PC-3 (cell line): ENCODE measurements at regions not wholly inside any gene's neighbourhood (a gene's known extent, or its start where the extent isn't known, plus 50 kb on each side); places are given as distances from the start of the nearest gene placed in this dataset.

Experiments used
- ATAC-seq: fragments of 200-7000 bp; cut with Tn5 transposase; 2 replicates; pipeline ENCODE4 v1.9.1; 2020; ENCODE audit warnings: mild to moderate bottlenecking, moderate library complexity
- BruUV-seq: library from RNA; stranded (reverse); fragments of 400-500 nt; replicated peaks from 2 replicates; lab custom pipeline; 2021; lab: Mats Ljungman, UMichigan
- CTCF ChIA-PET: fragments of 300-600 bp; sonication (Branson Sonifier 250); formaldehyde crosslinking; loops from one replicate; lab custom pipeline; 2022; ENCODE audit warnings: antibody characterized with exemption; lab: Charles Lee
- POLR2A ChIA-PET: fragments of 300-600 bp; sonication (Branson Sonifier 250); formaldehyde crosslinking; loops from one replicate; lab custom pipeline; 2022; ENCODE audit warnings: antibody characterized with exemption; ENCODE audit not compliant: unreplicated experiment; lab: Charles Lee
- DNase-seq: peaks from one replicate; pipeline ENCODE4 v3.0.0-alpha.2; 2015
- H2AFZ ChIP-seq: fragments of 300-600 bp; sonication (generic); 2 replicates; pipeline ENCODE4 v1.6.0; 2016; ENCODE audit warnings: antibody characterized with exemption, low read length
- H3F3A ChIP-seq: fragments of 300-600 bp; sonication (generic); one replicate; pipeline ENCODE4 v1.6.0; 2017; ENCODE audit warnings: antibody characterized with exemption, low read length, control low read depth, mild to moderate bottlenecking; ENCODE audit not compliant: unreplicated experiment
- H3K27ac ChIP-seq: fragments of 300-600 bp; sonication (generic); 2 replicates; pipeline ENCODE4 v1.5.1; 2016; ENCODE audit warnings: mild to moderate bottlenecking, low read length
- H3K27me3 ChIP-seq: fragments of 300-600 bp; sonication (generic); 2 replicates; pipeline ENCODE4 v1.6.1; 2016; ENCODE audit warnings: low read length, mixed read lengths
- H3K36me3 ChIP-seq: fragments of 300-600 bp; sonication (generic); 2 replicates; pipeline ENCODE4 v1.6.1; 2016; ENCODE audit warnings: low read depth, mixed run types, low read length, mixed read lengths
- H3K4me1 ChIP-seq: fragments of 300-600 bp; sonication (generic); 2 replicates; pipeline ENCODE4 v1.5.1; 2016; ENCODE audit warnings: low read length; ENCODE audit not compliant: insufficient read depth
- H3K4me2 ChIP-seq: fragments of 300-600 bp; sonication (generic); 2 replicates; pipeline ENCODE4 v1.6.0; 2016; ENCODE audit warnings: low read length
- H3K4me3 ChIP-seq: fragments of 300-600 bp; sonication (generic); 2 replicates; pipeline ENCODE4 v1.5.1; 2016; ENCODE audit warnings: mild to moderate bottlenecking, low read length, mixed read lengths
- H3K79me2 ChIP-seq: fragments of 300-600 bp; sonication (generic); 2 replicates; pipeline ENCODE4 v1.6.1; 2017; ENCODE audit warnings: low read length, mixed read lengths
- H3K9ac ChIP-seq: fragments of 300-600 bp; sonication (generic); 2 replicates; pipeline ENCODE4 v1.6.0; 2016; ENCODE audit warnings: mild to moderate bottlenecking, low read length
- H3K9me2 ChIP-seq: fragments of 300-600 bp; sonication (generic); replicated peaks from 2 replicates; pipeline ENCODE4 v1.6.1; 2016; ENCODE audit warnings: mixed run types, low read length, mixed read lengths
- H3K9me3 ChIP-seq: fragments of 300-600 bp; sonication (generic); 2 replicates; pipeline ENCODE4 v1.6.1; 2016; ENCODE audit warnings: low read length, mixed read lengths
- H4K20me1 ChIP-seq: fragments of 300-600 bp; sonication (generic); 2 replicates; pipeline ENCODE4 v1.6.1; 2016; ENCODE audit warnings: low read length, mixed read lengths
- EZH2 ChIP-seq: fragments of 300-600 bp; sonication (generic); IDR thresholded peaks from one replicate; pipeline ENCODE4 v1.6.1; 2017; ENCODE audit warnings: antibody characterized with exemption, mild to moderate bottlenecking, low read length; ENCODE audit not compliant: unreplicated experiment
- EZH2phosphoT487 ChIP-seq: fragments of 300-600 bp; sonication (generic); IDR thresholded peaks from 2 replicates; pipeline ENCODE4 v1.6.1; 2018; ENCODE audit warnings: mild to moderate bottlenecking, antibody characterized with exemption, low read length, borderline replicate concordance
- intact Hi-C: fragments of 100-400 bp; cut with micrococcal nuclease; formaldehyde crosslinking; loops from 2 replicates; pipeline ENCODE4 v1.9.0; 2023
- TF ChIP-seq, protein P1 (sequence below): fragments of 300-600 bp; sonication (generic); conservative IDR thresholded peaks from 2 replicates; pipeline ENCODE4 v1.5.1; 2017; ENCODE audit warnings: antibody characterized with exemption, low read depth, mild to moderate bottlenecking, low read length

DNA sequence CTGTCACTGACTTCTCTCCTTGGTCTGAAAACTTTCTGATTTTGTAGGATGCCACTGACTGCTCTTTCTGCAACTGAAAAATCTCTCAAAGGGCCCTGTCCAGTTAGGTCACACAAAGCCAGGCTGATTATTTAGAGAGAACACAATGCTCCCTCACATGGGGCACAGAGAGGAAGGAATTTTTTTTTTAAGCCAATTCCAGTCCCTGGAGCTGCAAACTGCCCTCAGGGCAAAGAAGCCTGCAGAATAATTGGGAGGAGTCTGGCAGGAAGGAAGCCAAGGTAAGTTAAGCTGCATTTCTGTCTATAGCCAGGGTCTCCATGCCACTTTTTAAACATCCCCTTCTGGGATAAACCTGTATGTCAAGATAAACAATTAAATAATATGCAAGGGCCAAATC lies 305.5 kb downstream of the ZSWIM6 start:
- no TSS peak for BruUV-seq
- H3K27me3 ChIP-seq = no peaks in the 10 kb centered on the region
- ChIA-PET CTCF (no interaction called here), POLR2A (no interaction called here)
- no peak overlapping the region for H3K9ac ChIP-seq
- H3K9me3 ChIP-seq = no peaks in the 10 kb centered on the region
- no peak overlapping the region for H2AFZ ChIP-seq
- H3K4me1 ChIP-seq = no peaks in the 10 kb centered on the region; the same call in 1 of the 2 replicates
- no peak for ATAC-seq
- no peak overlapping the region for H3K4me3 ChIP-seq
- no peaks in the 10 kb centered on the region for H4K20me1 ChIP-seq
- H3K27ac ChIP-seq = no peak overlapping the region
- H3K36me3 ChIP-seq = no peaks in the 10 kb centered on the region
- no peak overlapping the region for H3K4me2 ChIP-seq
- no peaks in the 10 kb centered on the region for H3F3A ChIP-seq
- no peaks in the 10 kb centered on the region for H3K9me2 ChIP-seq
- TF ChIP-seq, protein P1, sequence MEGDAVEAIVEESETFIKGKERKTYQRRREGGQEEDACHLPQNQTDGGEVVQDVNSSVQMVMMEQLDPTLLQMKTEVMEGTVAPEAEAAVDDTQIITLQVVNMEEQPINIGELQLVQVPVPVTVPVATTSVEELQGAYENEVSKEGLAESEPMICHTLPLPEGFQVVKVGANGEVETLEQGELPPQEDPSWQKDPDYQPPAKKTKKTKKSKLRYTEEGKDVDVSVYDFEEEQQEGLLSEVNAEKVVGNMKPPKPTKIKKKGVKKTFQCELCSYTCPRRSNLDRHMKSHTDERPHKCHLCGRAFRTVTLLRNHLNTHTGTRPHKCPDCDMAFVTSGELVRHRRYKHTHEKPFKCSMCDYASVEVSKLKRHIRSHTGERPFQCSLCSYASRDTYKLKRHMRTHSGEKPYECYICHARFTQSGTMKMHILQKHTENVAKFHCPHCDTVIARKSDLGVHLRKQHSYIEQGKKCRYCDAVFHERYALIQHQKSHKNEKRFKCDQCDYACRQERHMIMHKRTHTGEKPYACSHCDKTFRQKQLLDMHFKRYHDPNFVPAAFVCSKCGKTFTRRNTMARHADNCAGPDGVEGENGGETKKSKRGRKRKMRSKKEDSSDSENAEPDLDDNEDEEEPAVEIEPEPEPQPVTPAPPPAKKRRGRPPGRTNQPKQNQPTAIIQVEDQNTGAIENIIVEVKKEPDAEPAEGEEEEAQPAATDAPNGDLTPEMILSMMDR = no peak
- no peak for TF ChIP-seq EZH2phosphoT487
- no peak for TF ChIP-seq EZH2
- DNase-seq = peak; percentile 31
- no peaks in the 10 kb centered on the region for H3K79me2 ChIP-seq
- intact Hi-C loops = no loop called here

DNA sequence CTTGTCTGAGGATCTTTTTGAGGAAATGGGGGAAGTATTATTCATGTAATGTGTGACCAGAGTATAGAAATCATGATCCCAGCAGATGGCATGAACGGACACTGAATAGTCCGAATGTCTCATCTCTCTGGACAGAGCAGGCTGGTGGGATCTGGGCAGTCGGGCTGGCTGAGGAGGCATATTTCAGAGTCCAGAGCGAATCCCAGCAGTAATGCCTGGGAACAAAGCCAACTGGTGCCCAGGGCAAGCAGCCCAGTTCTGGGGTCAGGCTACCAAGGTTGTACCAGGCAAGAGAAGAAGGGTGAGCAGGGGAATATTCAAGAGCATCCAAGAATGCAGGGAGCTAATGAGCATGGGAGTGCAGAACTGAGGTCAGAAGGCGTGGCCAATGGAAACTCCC lies 306.4 kb downstream of the ZSWIM6 start:
- Histone ChIP-seq H3K4me3 (no peak overlapping the region), H4K20me1 (no peaks in the 10 kb centered on the region), H3K27me3 (no peaks in the 10 kb centered on the region), H3K4me2 (no peak overlapping the region), H3K27ac (no peak overlapping the region), H3K36me3 (no peaks in the 10 kb centered on the region), H3K9me2 (no peaks in the 10 kb centered on the region), H2AFZ (no peak overlapping the region), H3K79me2 (no peaks in the 10 kb centered on the region), H3K9me3 (no peaks in the 10 kb centered on the region), H3K4me1 (no peaks in the 10 kb centered on the region; the same call in 1 of the 2 replicates), H3K9ac (no peak overlapping the region), H3F3A (no peaks in the 10 kb centered on the region)
- intact Hi-C loops = no loop called here
- no TSS peak for BruUV-seq
- ATAC-seq (no peak), DNase-seq (no peak)
- TF ChIP-seq, protein P1 = no peak
- TF ChIP-seq EZH2phosphoT487 (no peak), EZH2 (no peak)
- POLR2A ChIA-PET = no interaction called here
- CTCF ChIA-PET = no interaction called here

DNA sequence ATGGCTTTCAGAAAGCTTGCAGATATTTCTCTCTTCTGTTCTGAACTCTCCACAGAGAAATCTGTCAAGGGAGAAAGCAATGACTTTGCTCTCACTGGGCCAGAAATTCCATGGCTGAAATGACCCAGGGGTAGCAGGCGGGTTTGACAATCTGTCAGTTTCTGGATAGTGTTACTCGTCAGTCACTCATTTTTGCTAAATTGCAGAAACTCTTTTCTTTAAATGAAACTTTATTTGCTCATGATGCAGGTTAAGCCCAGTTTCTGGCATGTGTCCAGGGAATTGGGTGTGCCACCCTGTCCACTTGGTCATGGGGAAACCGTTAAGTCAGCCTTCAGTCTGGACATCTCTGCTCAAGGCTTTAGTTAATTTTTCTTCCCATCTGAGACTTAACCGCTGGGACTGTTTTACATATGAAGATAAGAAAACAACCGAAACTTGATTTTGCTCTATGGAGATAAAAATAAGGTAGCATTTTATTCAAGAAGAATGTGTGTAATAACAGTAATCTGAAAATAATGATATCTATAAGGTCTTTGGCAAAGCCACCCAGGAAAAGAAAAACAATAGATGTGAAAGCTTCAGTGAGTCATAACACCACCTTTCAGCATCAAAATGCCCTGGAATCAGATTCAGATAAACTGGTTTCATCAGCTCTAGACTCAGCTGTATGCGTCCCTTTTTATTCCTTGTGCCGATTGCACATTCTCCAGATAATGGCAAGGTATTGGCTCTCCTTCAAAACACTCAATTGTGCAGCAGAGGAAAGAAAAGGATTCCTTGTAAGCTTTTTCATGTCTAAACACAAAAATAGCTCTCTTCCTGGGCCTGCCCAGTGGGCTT lies 308.3 kb downstream of the ZSWIM6 start:
- no peaks in the 10 kb centered on the region for H4K20me1 ChIP-seq
- H3K27ac ChIP-seq = no peak overlapping the region
- TF ChIP-seq EZH2 = no peak
- no peak for TF ChIP-seq EZH2phosphoT487
- TF ChIP-seq, protein P1 = no peak
- H3K36me3 ChIP-seq = no peaks in the 10 kb centered on the region
- H3F3A ChIP-seq = no peaks in the 10 kb centered on the region
- H3K9me2 ChIP-seq = no peaks in the 10 kb centered on the region
- no peaks in the 10 kb centered on the region for H3K27me3 ChIP-seq
- H2AFZ ChIP-seq = no peak overlapping the region
- no peaks in the 10 kb centered on the region for H3K9me3 ChIP-seq
- no peaks in the 10 kb centered on the region for H3K79me2 ChIP-seq
- DNase-seq = no peak
- ChIA-PET POLR2A (no interaction called here), CTCF (no interaction called here)
- BruUV-seq = no TSS peak
- no peak overlapping the region for H3K9ac ChIP-seq
- no peak overlapping the region for H3K4me2 ChIP-seq
- intact Hi-C loops = no loop called here
- H3K4me1 ChIP-seq = no peaks in the 10 kb centered on the region; the same call in 1 of the 2 replicates
- no peak overlapping the region for H3K4me3 ChIP-seq
- ATAC-seq = no peak
